Stimulated activated CD4-positive, alpha-beta T cell treated with anti-CD3 and anti-CD28 coated beads, Interleukin-1b, Interleukin-23, amount 100 ng/mL, for 24 hours (primary cell): ENCODE measurements at regions not wholly inside any gene's neighbourhood (a gene's known extent, or its start where the extent isn't known, plus 50 kb on each side); places are given as distances from the start of the nearest gene placed in this dataset.
"Not testable (repeated sequence)": the region's sequence is repeated elsewhere in the genome, so short reads cannot be mapped to it uniquely, and the experiment has no call there.

Source experiments
- DNase-seq, 4 experiments: peaks; one replicate each; pipeline ENCODE4 v3.0.0-alpha.2; 2020; ENCODE audit warnings: low read depth in 4 of 4, low spot score in 1 of 4

DNA sequence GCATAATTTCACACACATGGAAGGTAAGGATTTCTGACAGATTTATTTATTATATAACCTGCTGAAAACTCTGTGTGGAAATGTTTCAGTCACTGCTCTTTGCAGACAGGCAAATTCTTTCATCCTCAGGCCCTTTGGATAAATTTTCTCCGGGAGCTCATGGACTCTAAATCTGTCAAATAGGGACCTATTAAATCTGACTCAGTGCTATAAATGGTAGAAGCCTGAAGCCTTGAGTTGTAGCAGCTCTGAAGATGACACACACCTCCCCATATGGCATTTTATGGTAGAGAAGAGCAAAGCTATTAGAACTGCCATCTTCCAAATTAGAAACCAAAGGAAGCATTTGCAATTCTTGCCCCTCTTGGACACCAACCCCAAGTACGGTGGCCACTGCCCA is 808.7 kb downstream of the XPNPEP1 start:
- no peak for DNase-seq

DNA sequence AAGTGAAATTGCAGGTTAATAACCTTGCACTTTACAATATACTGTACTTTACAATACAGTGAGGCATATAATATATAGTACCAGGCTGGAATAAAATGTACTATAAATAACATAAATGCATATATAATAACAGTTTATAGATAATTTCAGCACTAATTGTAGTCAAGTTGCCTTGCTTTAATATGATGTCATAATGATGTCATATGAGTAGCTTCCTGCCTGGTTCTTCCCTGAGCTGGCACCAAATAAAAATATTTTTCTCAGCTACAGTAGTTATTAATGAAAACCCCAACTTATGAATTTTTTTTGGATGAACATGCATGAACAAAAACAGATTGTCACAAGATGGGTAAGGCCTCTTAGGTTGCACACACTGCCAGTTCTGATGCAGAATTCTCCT is 816.7 kb downstream of the XPNPEP1 start:
- no peak for DNase-seq

DNA sequence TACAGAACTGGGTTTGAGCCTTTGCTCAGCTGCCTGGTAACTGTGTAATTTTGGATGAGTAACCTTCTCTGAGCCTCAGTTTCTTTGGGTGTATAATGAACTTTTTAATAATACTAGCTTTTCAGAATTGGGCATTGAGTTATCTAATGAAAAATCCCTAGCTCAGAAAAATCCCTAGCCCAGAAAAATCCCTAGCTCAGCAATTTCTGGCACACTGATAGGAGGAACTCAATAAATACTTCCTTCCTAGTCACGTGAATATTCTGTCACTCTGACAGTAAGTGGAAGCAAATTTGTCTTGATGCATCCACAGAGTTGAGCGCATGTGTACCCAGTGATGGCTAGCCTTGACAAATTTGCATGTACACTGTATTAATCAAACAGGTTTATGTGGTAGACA is 817.6 kb downstream of the XPNPEP1 start:
- DNase-seq = no peak

DNA sequence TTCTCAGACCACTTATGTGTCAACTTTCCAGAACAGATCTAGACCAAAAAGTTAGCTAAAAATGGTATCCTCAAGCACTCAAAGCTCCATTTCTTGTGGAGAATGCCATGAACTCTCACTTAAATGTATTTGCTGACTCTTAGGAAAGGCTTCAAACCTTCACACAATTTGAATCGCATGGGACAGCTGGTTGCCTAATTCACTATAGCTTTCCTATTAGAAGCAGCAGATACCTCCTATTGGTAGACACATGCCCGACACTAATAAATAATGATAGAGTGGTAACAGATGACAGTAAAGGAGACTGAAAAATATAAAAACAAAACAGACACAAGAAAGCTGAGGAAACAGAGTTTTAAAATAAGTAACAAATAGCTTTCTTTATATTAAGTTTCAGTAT is 818.5 kb downstream of the XPNPEP1 start:
- no peak for DNase-seq

DNA sequence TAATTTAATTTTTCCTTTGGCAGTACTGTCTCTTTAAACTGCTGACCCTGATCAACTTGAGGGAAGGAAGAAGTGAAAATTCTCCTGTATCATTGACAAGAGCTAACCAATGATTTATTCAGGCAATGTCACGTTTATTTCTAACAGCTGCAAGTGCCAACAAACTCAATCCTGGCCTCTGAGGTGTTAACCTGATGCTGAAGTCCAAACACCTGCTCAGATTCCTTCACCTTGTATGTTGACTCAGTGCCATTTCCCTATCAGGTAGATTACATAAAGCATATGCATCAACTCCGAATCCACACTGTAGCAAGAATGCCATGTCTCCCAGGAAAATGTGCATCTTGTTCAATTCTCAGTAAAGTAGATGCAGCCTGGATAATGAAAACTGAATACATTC is 820.0 kb downstream of the XPNPEP1 start:
- DNase-seq = no peak

DNA sequence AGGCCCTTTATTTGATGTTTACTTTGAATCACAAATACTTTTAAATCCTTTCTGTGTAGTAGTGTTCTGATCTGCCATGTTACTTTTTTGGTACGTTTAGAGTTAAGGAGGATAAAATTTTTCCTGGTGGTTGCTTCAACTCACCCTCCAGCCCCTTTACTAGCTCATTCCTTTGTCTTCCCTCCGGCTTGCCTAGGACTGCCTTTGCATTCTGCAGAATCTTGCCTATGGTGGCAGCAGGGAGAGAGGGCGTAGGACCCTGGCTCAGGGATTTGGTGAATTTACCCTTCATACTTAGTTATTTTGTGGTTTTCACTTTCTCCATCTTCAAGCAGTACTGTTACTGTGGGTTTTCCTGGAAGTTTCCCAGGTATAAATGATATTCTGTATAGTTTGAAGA is 833.5 kb downstream of the XPNPEP1 start:
- DNase-seq = no peak

DNA sequence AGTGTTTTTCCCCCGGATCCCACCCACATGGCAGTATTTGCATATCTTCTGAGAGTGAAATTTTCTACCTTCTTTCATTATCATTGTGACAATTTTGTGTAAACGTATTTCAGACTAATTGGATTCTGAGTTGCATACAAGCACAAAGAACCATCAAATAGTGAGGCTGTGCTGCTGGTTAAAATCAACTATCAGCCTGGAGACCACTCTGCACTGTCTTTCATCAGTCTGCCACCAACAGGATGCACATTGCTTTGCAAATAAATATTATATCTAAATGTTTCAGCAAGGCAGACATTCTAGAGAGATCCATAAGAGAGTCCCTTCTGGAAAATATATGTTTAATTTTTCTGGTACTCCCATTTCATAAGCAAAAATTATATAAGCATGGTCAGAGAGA is 851.8 kb downstream of the XPNPEP1 start:
- DNase-seq = no peak

DNA sequence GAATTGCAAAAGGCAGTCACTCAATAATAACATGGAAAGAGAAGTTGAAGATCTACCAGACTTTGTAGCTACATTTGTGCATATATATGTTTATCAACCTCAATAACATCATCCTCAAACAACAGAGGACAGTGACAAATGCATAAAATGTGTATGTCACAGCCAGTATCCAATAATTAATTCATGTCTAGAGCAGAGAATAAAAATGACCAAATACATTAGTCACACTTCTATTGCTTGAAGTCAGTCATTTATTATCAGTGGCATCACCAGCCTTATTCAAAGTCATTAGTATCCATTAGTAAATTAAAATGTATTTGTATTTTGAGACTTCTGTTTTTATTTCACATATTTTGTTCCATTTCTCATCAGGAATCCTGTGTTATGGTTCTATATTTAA is 852.8 kb downstream of the XPNPEP1 start:
- DNase-seq = no peak

DNA sequence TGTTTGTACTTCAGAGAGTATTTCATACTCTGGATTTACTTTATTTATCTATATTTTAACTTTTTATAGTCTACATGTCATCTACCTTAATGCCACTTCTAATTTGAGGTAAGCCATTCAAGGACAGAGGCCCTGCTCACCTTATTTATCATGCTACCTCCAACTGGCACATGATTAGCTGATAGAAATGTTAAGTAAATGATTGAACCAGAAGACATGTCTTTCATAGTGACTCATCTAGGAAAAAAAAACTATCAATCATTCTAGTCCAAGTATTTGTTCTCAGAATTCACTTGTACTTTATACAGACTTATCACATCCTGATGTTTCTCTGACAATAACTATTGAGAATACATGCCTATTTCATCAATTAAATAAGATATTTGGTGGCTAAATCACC is 856.3 kb downstream of the XPNPEP1 start:
- DNase-seq = no peak

DNA sequence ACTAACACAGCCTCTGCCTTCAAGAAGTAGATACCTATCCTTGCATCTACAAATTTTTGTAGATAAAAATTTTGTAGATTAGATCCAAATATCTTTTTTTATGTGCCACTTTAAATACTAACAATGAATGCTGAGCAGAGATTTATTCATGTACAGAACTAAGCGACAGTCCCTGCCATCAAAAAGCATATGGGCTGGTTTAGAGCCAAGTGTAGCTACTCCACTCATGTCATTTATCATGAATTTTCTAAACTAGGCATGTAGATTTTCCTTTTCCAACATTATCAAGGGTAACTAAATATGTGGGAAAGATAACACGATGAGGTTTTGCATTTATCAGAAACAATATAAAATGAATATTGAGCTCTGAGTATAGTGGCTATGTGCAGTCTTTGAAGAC is 857.5 kb downstream of the XPNPEP1 start:
- no peak for DNase-seq

DNA sequence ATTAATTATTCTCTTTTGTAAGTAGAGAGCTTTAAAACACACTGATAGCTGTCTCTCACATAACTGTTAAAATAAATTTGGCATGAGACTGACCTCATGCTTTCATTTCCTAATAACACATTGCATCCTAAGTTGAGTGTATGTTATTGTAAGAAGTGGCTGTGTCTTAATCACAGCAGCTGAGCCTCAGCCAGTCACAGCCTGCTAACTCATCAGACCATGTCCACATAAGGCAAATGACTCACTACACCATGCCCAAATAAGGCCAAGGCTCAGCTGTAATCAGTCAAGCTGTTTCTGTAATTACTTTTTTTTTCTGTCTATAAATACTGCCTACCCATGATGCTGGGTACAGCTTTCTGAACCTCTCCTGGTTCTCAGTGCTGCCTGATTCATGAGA is 860.9 kb downstream of the XPNPEP1 start:
- no peak for DNase-seq

DNA sequence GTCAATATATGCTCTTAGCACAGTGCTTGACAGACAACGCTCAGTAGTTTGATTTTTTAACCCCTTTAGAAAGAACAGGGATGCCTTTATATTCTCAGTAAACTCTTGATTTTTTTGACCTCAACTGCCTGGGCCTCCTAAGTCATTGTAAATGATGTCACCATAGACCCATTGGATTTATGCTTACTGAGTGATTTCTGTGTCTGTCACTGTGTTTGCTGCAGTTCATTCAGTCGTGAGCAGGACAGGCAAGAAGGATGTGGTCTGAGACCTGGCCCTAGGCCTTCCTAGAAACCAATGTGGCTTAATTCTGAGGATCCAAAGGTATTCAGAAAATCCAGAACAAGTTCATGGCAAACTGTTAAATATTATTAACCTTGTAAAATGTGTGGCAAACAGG is 868.1 kb downstream of the XPNPEP1 start:
- no peak for DNase-seq

DNA sequence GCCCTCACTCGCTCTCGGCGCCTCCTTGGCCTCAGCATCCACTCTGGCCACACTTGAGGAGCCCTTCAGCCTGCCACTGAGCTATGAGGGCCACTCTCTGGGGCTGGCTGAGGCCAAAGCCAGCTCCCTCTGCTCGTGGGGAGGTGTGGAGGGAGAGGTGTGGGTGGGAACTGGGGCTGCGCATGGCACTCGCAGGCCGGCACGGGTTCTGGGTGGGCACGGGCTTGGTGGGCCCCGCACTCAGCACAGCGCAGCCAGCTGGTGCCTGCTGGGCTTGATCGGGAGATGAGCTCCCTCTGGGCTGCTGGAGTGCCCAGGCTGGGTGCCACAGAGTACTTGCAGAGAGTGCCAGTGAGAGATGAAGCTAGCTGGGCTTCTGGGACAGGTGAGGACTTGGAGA is 875.5 kb downstream of the XPNPEP1 start:
- DNase-seq = no peak

DNA sequence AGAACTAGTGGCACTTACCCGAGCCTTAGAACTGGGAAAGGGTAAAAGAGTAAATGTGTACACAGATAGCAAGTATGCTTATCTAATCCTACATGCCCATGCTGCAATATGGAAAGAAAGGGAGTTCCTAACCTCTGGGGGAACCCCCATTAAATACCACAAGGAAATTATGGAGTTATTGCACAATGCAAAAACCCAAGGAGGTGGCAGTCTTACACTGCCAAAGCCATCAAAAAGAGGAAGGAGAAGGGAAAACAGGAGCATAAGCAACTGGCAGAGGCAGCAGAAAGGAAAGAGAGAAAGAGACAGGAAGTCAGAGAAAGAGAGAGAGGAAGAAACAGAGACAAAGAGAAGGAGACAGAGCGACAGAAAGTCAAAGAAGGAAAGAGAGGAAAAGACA is 876.9 kb downstream of the XPNPEP1 start:
- DNase-seq = not testable (repeated sequence)

DNA sequence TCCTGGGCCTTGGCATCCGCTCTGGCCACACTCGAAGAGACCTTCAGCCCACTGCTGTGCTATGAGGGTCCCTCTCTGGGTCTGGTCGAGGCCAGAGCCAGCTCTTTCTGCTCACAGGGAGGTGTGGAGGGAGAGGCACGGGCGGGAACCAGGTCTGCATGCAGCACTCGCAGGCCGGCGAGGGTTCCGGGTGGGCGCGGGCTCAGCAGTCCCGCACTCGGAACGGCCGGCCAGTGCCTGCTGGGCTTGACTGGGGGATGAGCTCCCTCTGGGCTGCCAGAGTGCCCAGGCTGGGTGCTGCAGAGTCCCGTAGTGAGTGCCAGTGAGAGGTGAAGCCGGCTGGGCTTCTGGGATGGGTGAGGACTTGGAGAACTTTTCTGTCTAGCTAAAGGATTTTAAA is 882.7 kb downstream of the XPNPEP1 start:
- DNase-seq = no peak

DNA sequence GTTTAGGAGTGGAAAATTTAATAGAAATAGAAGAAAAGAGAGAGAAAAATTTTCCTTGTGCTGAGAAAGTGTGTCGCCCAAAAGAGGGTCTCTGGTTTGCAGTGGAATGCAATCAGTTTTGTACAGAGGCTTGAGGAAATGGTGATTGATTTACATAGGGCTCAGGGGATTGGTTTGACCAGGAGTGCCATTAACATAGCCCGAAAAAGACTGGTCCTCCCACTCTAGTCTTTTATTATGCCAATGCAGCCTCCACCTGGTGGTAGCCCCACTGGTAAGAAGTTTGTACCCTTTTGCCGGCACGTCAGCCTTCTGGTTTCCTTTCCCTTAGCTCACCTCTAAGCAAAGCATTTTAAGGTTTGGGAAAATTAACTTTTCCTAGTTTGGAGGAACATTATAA is 885.3 kb downstream of the XPNPEP1 start:
- no peak for DNase-seq

DNA sequence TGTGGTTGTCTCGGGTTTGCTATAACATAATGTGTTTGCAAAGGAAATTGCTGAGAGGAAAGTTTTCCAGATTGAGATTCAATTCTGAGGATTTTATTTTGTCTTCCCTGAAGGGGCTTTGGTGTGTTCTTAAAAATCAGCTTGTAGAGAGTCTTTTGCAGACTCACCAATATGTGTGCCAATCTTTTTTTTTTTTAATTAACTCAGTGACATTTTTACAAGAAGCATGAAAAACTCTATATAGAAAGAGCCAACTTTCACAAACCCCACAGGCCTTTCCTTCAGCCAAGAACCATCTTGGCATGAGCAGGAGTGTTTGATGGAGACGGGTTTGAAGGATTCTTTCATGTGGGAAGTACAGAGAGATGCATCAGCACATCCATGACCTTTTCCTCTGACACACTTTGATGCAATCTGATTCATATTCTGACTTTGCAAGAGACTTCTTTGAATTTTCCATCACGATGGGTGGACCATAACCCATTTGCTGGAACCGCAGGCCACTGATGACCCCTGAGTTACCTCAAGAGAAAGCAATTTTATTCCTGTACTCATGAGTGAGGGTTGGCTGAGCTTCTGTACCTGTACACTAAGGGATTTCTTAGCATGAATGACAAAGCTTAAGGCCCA is 892.6 kb downstream of the XPNPEP1 start:
- DNase-seq = no peak

DNA sequence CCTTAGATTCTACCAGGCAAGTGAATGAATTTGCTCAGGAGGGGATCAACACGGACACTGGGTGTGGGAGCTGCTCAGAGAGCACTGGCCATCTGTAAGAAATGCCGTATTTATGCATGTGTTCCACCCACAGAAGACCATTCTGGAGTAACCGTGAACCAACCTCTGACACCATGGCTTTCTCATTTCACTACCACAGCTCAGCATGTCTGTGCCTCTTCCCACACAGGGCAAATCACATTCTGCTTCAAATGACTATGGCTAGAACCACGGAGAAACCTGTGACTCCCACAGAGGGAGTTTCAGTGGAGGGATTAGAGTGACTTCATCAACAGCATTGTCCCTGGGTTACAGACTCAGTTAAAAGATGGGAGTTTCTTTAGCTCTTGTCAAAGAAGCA is 893.4 kb downstream of the XPNPEP1 start:
- no peak for DNase-seq

DNA sequence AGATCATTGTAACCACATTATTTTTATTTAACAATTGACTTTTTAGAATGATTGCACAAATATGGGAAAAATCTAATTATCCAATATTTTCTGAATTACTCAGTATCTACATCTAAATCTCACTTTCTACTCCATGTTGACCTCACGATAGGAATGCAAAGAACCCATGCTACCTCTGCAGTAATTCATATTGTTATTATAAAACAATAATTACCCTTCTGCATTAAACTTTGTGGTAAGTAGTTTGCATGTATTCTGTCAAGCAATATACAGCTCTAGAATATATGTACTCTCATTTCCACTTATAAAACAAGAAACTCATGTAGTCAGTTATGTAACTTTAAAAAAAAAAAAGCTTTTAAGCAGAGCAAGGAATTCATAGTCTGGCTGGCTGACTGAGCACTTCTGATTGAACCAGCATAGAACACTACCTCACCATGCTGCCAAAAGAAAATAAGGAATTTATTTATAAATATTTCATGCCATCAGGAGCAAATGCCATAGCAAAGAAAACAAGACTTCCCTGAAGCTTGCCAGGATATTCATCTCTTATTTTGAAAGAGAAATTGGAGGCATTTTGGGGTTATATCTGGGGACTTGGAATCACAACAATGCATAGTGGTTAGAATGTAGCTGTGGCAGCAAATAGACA is 895.7 kb downstream of the XPNPEP1 start:
- no peak for DNase-seq

DNA sequence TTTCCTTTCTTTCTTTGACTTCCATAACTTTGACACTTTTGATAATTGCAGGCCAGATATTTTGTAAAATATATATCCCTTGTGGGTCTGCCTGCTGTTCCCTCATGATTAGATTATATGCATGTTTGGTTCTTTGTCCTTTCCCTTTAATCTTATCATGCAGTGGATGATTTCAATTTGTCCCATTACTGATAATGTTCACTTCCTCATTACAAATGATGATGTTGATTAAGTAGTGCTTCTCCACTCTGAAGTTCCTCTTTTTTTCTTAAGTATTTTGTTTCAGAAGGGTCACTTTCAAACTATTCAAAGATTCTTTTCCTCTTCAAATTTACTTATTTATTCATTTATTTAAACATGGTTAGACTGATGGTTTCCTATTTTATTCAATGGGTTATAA is 898.1 kb downstream of the XPNPEP1 start:
- DNase-seq = no peak

DNA sequence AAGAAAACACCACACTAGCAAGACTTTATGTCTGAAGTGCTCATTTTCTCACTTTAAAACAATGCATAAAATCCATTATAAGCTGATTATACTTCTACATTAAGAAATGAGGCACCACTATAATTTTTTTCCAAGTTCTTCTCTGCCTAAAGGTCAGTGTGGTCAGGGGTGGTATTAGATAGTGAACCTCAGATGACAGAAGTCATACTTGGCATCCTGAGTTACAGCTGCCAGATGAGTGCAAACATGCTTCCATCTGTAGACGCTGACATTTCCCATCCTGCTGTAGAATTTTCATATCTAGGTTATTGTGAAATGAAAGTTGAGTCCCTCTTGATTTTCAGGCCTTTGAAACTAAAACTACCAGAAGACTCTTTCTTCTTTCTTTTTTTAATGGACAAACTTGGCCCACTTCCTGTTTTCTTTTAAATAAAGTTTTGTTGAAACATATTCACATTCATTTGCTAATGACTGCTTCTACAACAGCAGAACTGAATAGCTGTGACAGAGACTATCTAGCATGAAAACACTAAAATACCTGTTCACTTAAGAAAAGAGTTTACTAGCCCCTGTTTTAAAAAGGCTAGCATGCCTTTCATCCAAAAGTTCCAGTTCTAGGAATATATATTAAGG is 900.8 kb downstream of the XPNPEP1 start:
- no peak for DNase-seq

DNA sequence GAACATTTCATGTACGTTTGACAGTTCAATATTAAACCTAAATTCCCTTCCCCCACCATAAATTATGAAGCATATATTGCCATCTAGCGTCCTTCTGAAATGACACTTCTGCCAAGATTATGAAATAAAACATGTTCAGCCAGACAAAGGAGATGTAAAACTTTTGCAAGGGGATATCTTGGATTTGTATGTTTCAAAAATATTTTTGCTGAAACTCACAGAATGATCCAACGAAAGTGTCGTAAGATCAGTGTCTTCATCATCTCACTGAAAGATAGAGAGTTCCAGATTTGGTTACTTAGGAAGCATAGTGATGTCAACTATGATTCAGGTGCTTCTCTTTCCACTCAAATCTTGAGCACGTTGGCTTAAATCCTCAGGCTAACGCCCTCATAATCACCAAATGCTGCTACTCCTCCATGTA is 904.3 kb downstream of the XPNPEP1 start:
- DNase-seq = no peak

DNA sequence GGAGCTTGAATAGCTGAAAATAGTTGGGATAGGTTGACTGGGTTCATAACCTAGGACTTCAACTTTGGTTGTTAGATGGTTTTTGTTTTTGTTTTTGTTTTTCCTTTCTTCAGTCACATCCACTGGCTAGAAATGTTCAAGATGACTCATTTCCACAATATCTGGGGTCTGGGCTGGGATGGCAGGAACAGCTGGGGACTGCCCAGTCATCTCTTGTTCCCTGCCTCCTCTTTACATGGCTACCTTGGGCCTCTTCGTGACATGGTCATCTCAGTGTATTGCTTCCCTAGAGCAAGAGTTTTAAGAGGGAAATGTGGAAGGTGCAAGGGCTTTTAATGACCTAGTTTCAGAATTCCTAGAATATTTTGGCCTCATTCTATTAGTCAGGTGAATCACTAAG is 915.8 kb downstream of the XPNPEP1 start:
- DNase-seq = no peak
